ENCODE measurements at regions not wholly inside any gene's neighbourhood (a gene's known extent, or its start where the extent isn't known, plus 50 kb on each side); places are given as distances from the start of the nearest gene placed in this dataset.
"Not testable (repeated sequence)": the region's sequence is repeated elsewhere in the genome, so short reads cannot be mapped to it uniquely, and the experiment has no call there.

- no peak for DNase-seq
These were observed 67.9 kb downstream of the TBX3 start for GRCh38 chr12:114616081-114616480.

- DNase-seq = no peak
These were observed 69.9 kb downstream of the TBX3 start for GRCh38 chr12:114614040-114614439.

DNA sequence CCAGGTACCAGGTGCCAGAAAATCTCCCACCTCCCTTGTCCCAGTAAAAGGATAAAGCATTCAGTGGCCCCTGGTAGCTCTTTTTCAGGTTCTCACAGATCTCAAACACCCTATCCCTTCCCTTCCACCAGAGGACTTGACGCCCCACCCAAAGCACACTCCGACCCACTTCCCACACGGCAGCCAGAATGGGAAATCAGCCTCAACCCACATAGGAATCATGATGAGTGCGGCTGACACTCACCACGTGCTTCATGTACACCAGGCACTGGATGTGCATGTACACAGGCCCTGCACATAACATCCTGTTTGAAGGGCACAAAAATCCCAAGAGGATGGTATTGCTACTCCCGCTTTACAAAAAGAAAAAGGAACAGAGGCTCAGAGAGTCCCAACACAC lies 71.9 kb downstream of the TBX3 start:
- no peak for DNase-seq

DNA sequence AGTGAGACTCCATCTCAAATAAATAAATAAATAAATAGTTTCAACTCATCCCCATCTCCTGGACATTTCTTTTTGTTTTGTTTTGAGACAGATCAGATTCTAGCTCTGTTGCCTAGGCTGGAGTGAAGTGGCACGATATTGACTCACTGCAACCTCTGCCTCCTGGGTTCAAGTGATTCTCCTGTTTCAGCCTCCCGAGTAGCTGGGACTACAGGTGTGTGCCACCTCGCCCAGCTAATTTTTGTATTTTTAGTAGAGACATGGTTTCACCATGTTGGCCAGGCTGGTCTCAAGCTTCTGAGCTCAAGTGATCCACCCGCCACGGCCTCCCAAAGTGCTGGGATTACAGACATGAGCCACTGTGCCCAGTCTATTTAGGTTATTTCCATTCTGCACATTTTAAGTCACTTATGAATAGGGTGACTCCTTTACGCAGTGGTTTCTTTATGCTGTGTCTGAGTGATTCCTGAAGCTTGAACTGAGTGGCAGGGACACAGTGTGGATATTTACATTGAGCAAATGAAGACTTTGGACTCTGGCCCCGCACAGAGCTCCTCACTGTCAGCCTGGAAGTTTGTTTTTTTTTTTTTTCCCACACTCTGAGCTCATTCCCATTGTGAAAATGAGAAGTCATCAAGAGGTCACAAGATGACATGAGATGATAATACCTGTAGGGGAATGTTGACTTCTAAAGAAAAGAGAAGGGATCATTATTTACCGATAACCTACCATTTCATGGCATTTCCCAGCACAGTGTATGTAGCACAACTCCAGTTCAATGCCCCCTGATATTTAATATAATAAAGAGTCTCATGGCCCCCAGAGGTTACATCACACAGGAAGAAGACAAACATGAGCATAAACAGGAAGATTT lies 72.6 kb downstream of the TBX3 start:
- no peak for DNase-seq

DNA sequence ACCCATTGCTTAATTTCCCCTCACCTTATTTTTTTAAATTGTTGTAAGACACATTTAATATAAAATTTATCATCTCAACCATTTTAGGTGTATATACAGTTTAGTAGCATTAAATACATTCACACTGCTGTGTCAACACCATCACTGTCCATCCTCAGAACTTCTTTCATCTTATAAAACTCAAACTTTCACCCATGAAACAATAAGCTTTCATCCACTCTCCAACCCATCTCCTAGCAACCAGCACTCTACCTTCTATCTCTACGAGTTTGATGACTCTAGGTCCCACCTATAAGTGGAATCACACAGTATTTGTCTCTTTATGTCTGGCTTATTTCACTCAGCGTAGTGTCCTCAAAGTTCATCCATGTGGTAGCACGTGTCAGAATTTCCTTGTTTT lies 75.5 kb downstream of the TBX3 start:
- DNase-seq = no peak

DNA sequence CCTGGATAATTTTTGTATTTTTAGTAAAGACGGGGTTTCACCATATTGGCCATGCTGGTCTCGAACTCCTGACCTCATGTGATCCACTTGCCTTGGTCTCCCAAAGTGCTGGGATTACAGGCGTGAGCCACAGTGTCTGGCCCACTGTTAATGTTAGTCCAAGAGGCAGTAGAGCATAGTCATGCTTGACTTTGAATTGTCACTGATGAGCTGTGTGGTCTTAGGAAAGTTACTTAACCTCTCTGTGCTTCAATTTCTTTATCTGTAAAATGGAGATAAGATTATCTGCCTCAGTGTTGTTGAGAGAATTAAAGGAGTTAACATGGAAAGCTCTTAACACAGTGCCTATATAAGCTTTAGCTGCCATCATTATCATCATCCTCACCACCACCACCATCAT lies 78.1 kb downstream of the TBX3 start:
- no peak for DNase-seq

DNA sequence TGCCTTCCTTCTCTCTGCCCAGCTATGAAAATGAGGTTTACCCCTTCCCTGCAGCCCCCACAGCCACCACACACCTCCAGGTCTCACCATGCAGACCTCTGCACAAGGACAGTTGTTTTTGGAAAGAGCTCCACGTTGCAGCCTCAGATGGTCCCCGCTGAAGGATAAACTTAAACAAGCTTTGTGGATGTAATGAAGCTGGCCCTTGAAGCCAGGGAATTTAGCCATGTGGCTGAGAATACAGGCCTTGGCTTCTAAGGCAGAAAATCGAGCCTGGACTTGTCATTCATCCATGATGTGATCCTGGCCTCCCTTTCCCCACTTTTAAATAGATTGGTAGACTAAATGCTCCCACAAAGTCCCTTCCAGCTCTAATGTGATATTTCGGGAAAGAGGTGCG lies 79.4 kb downstream of the TBX3 start:
- DNase-seq = no peak

DNA sequence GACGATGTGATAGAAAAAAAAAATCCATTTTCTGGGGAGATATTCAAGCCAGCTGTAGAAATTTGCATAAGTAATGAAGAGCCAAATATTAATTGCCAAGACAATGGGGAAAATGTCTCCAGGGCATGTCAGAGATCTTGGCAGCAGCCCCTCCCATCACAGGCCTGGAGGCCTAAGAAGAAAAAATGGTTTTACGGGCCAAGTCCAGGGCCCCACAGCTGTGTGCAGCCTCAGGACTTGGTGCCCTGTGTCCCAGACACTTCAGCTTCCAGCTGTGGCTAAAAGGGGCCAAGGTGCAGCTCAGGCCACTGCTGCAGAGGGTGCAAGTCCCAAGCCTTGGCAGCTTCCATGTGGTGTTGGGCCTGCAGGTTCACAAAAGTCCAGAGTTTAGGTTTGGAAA lies 83.4 kb downstream of the TBX3 start:
- DNase-seq = not testable (repeated sequence)

GRCh38 chr12:114598111-114598510 lies 85.9 kb downstream of the TBX3 start:
- DNase-seq = no peak

DNA sequence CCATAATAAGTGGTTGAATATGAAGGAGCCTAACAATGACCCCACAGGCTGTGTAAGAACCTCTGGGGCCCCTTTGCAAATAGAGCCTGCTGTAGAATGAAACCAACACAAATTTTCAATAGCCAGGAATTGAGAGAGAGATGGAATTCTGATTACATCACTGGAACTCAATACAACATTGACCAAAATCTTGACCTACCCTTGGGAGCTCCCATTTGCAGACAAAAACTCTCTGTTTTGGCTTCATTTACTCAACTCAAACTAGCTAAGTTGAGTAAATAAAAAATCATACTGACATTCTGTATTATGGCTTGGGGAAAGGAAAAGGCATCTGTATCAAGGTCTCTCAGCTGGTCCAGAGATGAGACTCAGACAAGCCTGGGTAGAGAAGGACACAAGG lies 91.0 kb downstream of the TBX3 start:
- DNase-seq = no peak

GRCh38 chr12:114588061-114588460 lies 95.9 kb downstream of the TBX3 start:
- no peak for DNase-seq

DNA sequence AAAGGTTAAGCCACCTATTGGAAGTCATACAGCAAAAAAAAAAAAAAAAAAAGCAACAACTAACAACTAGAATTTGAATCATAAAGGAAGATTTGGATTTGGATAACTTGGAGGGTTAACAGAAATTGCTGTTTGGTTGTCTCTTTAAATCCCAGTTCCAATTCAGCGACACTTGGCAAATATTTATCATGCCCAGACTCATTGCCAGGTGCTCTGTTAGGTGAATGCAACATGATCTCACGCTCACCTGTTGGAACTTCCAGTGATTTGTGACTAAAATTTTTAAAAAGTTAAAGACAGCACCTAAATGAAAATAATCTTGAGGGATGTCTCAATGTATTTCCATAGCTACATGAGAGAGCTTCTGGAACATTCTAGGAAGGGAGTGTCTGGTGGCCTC lies 103.7 kb downstream of the TBX3 start:
- DNase-seq = no peak

- no peak for DNase-seq
These were observed 104.6 kb downstream of the TBX3 start for GRCh38 chr12:114579389-114579788.

GRCh38 chr12:114562654-114563053 lies 121.3 kb downstream of the TBX3 start:
- DNase-seq = no peak

DNA sequence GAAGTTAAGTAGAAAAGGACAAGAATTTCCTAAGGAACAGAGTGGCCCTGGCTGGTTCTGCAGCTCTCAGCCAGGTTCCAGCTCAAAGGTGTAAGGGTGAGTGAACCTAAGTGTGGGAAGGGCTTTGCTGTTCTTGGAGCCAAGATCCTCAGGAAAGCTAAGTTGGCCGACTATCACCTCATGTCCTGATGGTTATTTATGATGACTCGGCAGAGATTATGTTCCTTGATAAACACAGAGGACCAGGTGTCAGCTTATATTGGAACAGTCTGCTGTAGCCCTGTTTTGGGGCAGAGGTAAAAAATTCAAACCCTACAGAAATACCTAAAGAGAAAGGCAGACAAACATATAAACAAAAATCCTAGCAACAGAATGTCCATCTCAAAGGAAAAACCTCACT lies 128.5 kb downstream of the TBX3 start:
- DNase-seq = no peak

DNA sequence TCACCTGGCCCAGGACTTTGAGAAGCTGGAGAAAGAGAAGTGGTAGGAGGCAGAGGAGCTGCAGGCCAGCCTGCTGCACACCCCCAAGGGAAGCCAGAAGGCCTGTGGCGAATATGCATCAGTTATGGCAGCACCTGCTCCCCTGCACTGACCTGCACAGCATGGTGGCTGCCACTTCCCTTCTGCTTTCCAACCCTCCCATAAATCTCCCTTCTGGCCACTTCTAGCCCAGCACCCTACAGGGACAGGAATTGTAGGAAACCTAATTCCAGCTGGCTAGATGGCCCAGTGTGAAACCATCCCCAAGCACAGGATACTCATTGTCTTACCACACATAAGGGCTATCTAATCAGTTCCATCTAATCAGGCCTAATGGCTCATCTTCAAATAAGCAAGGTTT lies 136.3 kb downstream of the TBX3 start:
- DNase-seq = no peak

GRCh38 chr12:114530417-114530816 lies 124.5 kb upstream of the TBX5 start:
- DNase-seq = no peak

DNA sequence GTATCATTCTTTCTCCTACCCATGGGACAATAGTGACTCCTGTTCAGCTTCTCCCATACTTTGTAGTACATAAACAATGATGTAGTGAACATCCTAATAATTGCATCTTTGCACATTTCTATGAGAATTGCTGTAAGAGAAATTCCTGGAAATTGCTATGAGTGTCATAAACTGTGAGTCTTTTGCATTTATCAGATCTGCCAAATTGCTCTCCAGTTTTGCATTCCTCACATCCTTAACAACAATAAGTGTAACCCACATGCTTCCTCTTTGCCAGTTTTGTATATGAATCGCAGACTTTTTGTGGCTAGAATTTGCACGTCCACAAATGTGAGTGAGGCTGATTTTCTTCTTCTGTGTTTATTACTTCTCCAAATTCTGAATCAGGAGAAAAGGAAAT lies 124.0 kb upstream of the TBX5 start:
- no peak for DNase-seq

- DNase-seq = no peak
These were observed 122.8 kb upstream of the TBX5 start for GRCh38 chr12:114528766-114529165.

GRCh38 chr12:114521160-114521559 lies 115.2 kb upstream of the TBX5 start:
- not testable (repeated sequence) for DNase-seq

DNA sequence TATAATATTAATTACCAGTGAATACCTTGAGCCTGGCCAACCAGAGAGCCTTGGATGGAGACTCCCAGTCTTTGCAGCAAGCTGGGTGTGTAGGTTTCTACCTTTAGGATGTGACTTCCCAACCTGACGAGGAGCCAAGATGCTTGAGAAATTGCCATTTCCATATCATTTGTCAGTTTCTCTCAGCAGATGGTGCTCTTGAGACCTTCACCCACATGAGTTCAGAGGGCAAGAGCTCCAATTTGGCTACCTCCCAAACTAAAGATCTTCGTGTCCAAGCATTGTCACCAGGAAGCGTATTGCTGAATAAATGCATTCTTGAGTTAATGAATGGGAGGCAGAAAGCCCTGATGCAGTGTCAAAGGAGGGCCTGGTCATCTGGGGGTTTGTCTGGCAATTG lies 106.4 kb upstream of the TBX5 start:
- DNase-seq = no peak

- DNase-seq = peak; percentile 68
These were observed 102.7 kb upstream of the TBX5 start for GRCh38 chr12:114508529-114509129.

DNA sequence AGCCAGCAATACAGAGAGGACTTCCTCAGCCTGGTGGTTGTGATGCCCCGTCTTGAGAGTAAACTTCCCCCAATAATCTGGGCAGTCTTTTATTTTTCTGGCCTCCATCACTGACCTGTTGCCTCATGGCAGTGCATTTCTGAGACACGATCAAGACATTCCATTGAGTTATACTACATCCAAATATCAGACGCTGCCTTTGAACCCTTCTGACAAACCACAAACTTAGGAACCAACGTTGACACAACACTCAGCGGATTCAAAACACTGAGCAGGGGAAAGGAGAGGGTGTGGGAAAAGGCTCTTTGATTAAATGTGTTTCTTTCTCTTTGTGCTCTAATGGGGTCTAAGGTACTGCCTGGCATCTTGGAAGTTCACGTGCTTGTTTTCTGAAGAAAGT lies 100.7 kb upstream of the TBX5 start:
- no peak for DNase-seq

DNA sequence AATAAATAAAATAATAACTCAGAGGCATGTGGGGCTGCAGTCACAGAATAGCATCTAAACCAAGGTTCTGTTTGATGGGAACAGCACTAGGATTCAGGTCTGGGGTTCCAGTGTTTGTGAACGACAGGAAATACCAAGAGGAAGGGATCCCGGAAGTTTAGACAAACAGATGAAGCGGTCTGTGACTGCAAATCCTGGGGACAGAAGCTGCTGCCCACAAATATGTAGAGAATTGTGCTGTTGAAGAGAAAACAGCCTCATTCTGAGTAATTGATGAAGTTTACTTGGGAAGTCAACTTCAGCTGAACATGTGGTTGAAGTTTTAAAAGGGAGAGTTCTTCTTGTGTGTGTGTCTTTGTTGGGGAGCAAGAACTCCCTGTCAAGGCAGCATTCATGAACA lies 98.4 kb upstream of the TBX5 start:
- DNase-seq = no peak

DNA sequence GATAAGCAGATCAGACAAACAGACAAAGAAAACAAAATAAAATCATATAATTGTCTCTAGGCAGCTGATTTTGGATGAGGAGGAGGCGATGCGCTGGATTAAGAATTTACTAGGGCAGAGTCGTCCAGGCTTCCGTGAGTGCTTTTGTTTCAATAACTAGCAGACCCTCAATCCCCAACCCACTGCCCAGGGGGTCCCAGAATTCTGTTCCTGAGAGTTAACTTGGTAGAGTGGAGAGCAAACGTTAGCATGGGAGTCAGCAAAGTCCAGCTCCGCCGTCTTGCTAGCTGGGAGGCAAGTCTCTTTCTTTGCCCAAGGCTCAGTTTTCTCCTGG lies 95.5 kb upstream of the TBX5 start:
- no peak for DNase-seq
